Calu3 (cell line): ENCODE measurements at regions not wholly inside any gene's neighbourhood (a gene's known extent, or its start where the extent isn't known, plus 50 kb on each side); places are given as distances from the start of the nearest gene placed in this dataset.

ENCODE experiments used
- BruUV-seq: library from RNA; stranded (reverse); fragments of 400-500 nt; replicated peaks from 2 replicates; lab custom pipeline; 2021; lab: Mats Ljungman, UMichigan
- CTCF ChIA-PET: fragments of 300-600 bp; sonication (Branson Sonifier 250); formaldehyde crosslinking; loops from one replicate; lab custom pipeline; 2022; ENCODE audit warnings: antibody characterized with exemption; lab: Charles Lee
- DNase-seq: peaks from one replicate; pipeline ENCODE4 v3.0.0; 2022
- H3K27ac Mint-ChIP-seq: one replicate; pipeline ENCODE4 v1.8.0; 2022; ENCODE audit warnings: mixed read lengths; ENCODE audit not compliant: unreplicated experiment
- H3K27me3 Mint-ChIP-seq: one replicate; pipeline ENCODE4 v1.8.0; 2022; ENCODE audit warnings: mixed read lengths; ENCODE audit not compliant: unreplicated experiment
- H3K36me3 Mint-ChIP-seq: one replicate; pipeline ENCODE4 v1.8.0; 2022; ENCODE audit warnings: mild to moderate bottlenecking, moderate library complexity, mixed read lengths; ENCODE audit not compliant: insufficient read depth, unreplicated experiment
- H3K4me1 Mint-ChIP-seq: one replicate; pipeline ENCODE4 v1.8.0; 2022; ENCODE audit warnings: mild to moderate bottlenecking, low read depth, mixed read lengths; ENCODE audit not compliant: unreplicated experiment
- H3K4me3 Mint-ChIP-seq: one replicate; pipeline ENCODE4 v1.8.0; 2022; ENCODE audit warnings: mild to moderate bottlenecking, low read depth, moderate library complexity, mixed read lengths; ENCODE audit not compliant: unreplicated experiment
- H3K9me3 Mint-ChIP-seq: one replicate; pipeline ENCODE4 v1.8.0; 2022; ENCODE audit warnings: low read depth, mixed read lengths; ENCODE audit not compliant: unreplicated experiment
- CTCF ChIP-seq: fragments of 200-600 bp; IDR thresholded peaks from one replicate; pipeline ENCODE4 v1.8.0; 2022; ENCODE audit warnings: antibody characterized with exemption; ENCODE audit not compliant: unreplicated experiment
- intact Hi-C: fragments of 100-400 bp; cut with micrococcal nuclease; formaldehyde crosslinking; loops from one replicate; pipeline ENCODE4 v1.10.0; 2022; ENCODE audit not compliant: unreplicated experiment

GRCh38 chr4:29289118-29289517, 1431.1 kb upstream of the PCDH7 start:
- H3K27ac Mint-ChIP-seq, result no peak overlapping the region
- TF ChIP-seq CTCF, result no peak
- no peaks in the 10 kb centered on the region for H3K27me3 Mint-ChIP-seq
- no peaks in the 10 kb centered on the region for H3K4me1 Mint-ChIP-seq
- CTCF ChIA-PET, result no interaction called here
- DNase-seq, result no peak
- no peaks in the 10 kb centered on the region for H3K36me3 Mint-ChIP-seq
- intact Hi-C loops, result no loop called here
- H3K9me3 Mint-ChIP-seq, result peaks cover 6% of the 10 kb centered on the region
- no peak overlapping the region for H3K4me3 Mint-ChIP-seq
- no TSS peak for BruUV-seq

- CTCF ChIA-PET, result no interaction called here
- TF ChIP-seq CTCF, result no peak
- H3K27ac Mint-ChIP-seq, result no peak overlapping the region
- no peaks in the 10 kb centered on the region for H3K4me1 Mint-ChIP-seq
- peaks cover 2% of the 10 kb centered on the region for H3K9me3 Mint-ChIP-seq
- H3K27me3 Mint-ChIP-seq, result no peaks in the 10 kb centered on the region
- intact Hi-C loops, result no loop called here
- BruUV-seq, result no TSS peak
- no peaks in the 10 kb centered on the region for H3K36me3 Mint-ChIP-seq
- DNase-seq, result no peak
- no peak overlapping the region for H3K4me3 Mint-ChIP-seq
Observed at GRCh38 chr4:29295280-29295679, 1424.9 kb upstream of the PCDH7 start.

DNA sequence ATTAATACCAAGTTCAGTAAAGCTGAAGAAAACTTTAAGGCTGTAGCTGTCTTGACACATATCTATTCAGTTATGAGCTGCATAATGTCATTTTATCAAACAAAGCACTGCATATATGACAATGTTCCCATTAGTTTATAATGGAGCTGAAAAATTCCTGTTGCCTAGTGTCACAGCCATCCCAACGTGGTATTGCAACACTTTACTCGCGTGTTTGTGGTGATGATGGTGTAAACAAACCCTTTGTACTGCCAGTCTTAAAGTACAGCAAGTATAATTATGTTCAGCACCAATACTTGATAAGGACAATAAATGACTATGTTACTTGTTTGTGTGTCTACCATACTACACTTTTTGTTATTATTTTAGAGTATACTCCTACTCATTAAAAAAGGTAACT, 1415.6 kb upstream of the PCDH7 start:
- BruUV-seq, result no TSS peak
- Mint-ChIP-seq H3K27ac (no peak overlapping the region), H3K27me3 (no peaks in the 10 kb centered on the region), H3K9me3 (peaks cover 6% of the 10 kb centered on the region), H3K36me3 (no peaks in the 10 kb centered on the region), H3K4me1 (no peaks in the 10 kb centered on the region), H3K4me3 (no peak overlapping the region)
- CTCF ChIA-PET, result no interaction called here
- no peak for DNase-seq
- TF ChIP-seq CTCF, result no peak
- intact Hi-C loops, result no loop called here

DNA sequence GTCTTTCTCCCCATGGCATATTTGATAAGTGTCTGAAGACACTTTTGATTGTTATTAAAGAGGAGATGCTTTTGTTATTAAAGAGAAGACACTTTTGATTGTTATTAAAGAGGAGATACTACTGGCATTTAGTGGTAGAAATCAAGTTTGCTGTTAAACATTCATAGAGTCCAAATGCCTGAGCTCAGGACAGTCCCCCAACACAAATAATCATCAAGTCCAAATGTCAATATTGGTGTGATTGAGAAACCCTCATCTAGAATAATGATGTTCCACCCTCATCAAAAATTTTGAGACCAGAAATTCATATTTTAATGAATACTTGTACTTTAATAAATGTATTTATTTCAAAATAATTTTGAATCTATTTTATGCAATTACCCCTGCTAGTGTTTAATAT, 1412.9 kb upstream of the PCDH7 start:
- Mint-ChIP-seq H3K4me1 (no peaks in the 10 kb centered on the region), H3K36me3 (no peaks in the 10 kb centered on the region), H3K27me3 (no peaks in the 10 kb centered on the region), H3K9me3 (peaks cover 7% of the 10 kb centered on the region), H3K27ac (no peak overlapping the region), H3K4me3 (no peak overlapping the region)
- intact Hi-C loops, result no loop called here
- TF ChIP-seq CTCF, result no peak
- BruUV-seq, result no TSS peak
- CTCF ChIA-PET, result no interaction called here
- DNase-seq, result no peak
